ENCODE measurements at regions not wholly inside any gene's neighbourhood (a gene's known extent, or its start where the extent isn't known, plus 50 kb on each side); places are given as distances from the start of the nearest gene placed in this dataset.

DNA sequence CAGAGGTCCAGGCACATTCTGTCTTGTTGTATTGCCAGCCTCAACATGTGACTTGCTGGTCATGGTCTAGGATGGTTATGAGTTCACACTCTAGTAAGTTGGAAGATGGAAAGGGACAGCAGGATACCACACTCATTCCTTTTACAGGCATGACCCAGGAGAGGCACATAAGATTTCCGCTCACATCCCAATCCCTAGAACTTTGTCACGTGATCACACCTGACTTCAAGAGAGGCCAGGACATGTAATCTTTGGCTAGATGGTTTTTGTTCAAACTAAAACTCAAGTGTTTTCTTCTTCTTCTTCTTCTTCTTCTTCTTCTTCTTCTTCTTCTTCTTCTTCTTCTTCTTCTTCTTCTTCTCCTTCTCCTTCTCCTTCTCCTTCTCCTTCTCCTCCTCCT, 53.4 kb upstream of the ARX start:
- Histone ChIP-seq H3K79me2 (ENCODE audit: insufficient read depth, low read length) (no peaks in the 10 kb centered on the region), H3K27me3 (ENCODE audit: control insufficient read depth in 2 of 2, insufficient read depth in 2 of 2, low read length in 2 of 2) (no peaks in the 10 kb centered on the region), H3K4me2 (replicated peaks; ENCODE audit: extremely low read depth, low read length, poor library complexity, severe bottlenecking) (no peak overlapping the region), H3K9me3 (replicated peaks in 1 of 2; ENCODE audit: control insufficient read depth in 1 of 2, insufficient read depth in 1 of 2, low read length in 2 of 2) (no peaks in the 10 kb centered on the region), H3K4me3 (replicated peaks in 1 of 3; ENCODE audit: low read depth in 2 of 3, low read length in 3 of 3) (no peak overlapping the region), H4K20me1 (ENCODE audit: insufficient read depth, low read length) (no peaks in the 10 kb centered on the region), H2AFZ (ENCODE audit: insufficient read depth, low read depth, low read length, poor library complexity, severe bottlenecking) (no peak overlapping the region), H3K27ac (ENCODE audit: low read depth in 1 of 2, low read length in 2 of 2) (no peak overlapping the region), H3K9ac (ENCODE audit: insufficient read depth, low read length, poor library complexity, severe bottlenecking) (no peak overlapping the region), H3K4me1 (ENCODE audit: control insufficient read depth in 1 of 2, insufficient read depth in 2 of 2, low read length in 2 of 2) (no peaks in the 10 kb centered on the region), H3K36me3 (replicated peaks in 1 of 2; ENCODE audit: control insufficient read depth in 1 of 2, insufficient read depth in 2 of 2, low read length in 2 of 2) (no peaks in the 10 kb centered on the region)
- WGBS (ENCODE audit: insufficient coverage) = no CpG with 5 or more reads among the region's 2 CpGs
- DNase-seq = no peak
- Mint-ChIP-seq H3K9me3 (peaks cover 0 to 5% (median 0%) of the 10 kb centered on the region in 7 donors), H3K27ac (no peak overlapping the region), H3K4me1 (peaks cover 20% of the 10 kb centered on the region), H3K4me3 (no peak overlapping the region), H3K36me3 (no peaks in the 10 kb centered on the region), H3K27me3 (ENCODE audit: low read depth in 3 of 3) (peaks cover 0 to 1% (median 0%) of the 10 kb centered on the region in 3 donors)
- intact Hi-C loops (cut with micrococcal nuclease) = no loop called here
- no peak for TF ChIP-seq CTCF (IDR thresholded peaks at IDR 0.05)

DNA sequence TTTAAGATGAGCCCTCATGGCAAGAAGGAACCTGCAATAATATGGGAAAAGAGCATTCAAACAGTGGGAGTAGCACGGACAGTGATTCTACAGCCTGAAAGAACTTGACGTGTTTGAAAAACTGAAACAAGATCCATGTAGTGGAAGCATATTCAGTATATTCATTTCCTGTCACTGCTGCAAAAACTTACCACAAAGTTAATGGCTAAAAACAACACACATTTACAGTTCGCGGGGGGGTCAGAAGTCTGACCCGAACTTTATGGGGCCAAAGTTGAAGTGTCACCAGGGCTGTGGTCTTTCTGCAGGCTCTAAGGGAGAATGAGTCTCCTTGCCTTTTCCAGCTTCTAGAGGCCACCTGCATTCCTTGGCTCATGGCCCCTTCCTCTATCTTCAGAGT, 52.6 kb upstream of the ARX start:
- Histone ChIP-seq H2AFZ (ENCODE audit: insufficient read depth, low read depth, low read length, poor library complexity, severe bottlenecking) (no peak overlapping the region), H3K27me3 (ENCODE audit: control insufficient read depth in 2 of 2, insufficient read depth in 2 of 2, low read length in 2 of 2) (no peaks in the 10 kb centered on the region), H3K4me3 (replicated peaks in 1 of 3; ENCODE audit: low read depth in 2 of 3, low read length in 3 of 3) (no peak overlapping the region), H3K9me3 (replicated peaks in 1 of 2; ENCODE audit: control insufficient read depth in 1 of 2, insufficient read depth in 1 of 2, low read length in 2 of 2) (no peaks in the 10 kb centered on the region), H3K79me2 (ENCODE audit: insufficient read depth, low read length) (no peaks in the 10 kb centered on the region), H3K4me1 (ENCODE audit: control insufficient read depth in 1 of 2, insufficient read depth in 2 of 2, low read length in 2 of 2) (no peaks in the 10 kb centered on the region), H3K4me2 (replicated peaks; ENCODE audit: extremely low read depth, low read length, poor library complexity, severe bottlenecking) (no peak overlapping the region), H3K27ac (ENCODE audit: low read depth in 1 of 2, low read length in 2 of 2) (no peak overlapping the region), H3K36me3 (replicated peaks in 1 of 2; ENCODE audit: control insufficient read depth in 1 of 2, insufficient read depth in 2 of 2, low read length in 2 of 2) (no peaks in the 10 kb centered on the region), H4K20me1 (ENCODE audit: insufficient read depth, low read length) (no peaks in the 10 kb centered on the region), H3K9ac (ENCODE audit: insufficient read depth, low read length, poor library complexity, severe bottlenecking) (no peak overlapping the region)
- no peak for DNase-seq
- Mint-ChIP-seq H3K4me3 (no peak overlapping the region), H3K4me1 (peaks cover 20% of the 10 kb centered on the region), H3K27ac (no peak overlapping the region), H3K27me3 (ENCODE audit: low read depth in 3 of 3) (peaks cover 0 to 1% (median 0%) of the 10 kb centered on the region in 3 donors), H3K36me3 (no peaks in the 10 kb centered on the region), H3K9me3 (peaks cover 0 to 5% (median 0%) of the 10 kb centered on the region in 7 donors)
- intact Hi-C loops (cut with micrococcal nuclease) = no loop called here
- no peak for TF ChIP-seq CTCF (IDR thresholded peaks at IDR 0.05)
- WGBS (ENCODE audit: insufficient coverage) = no CpG with 5 or more reads among the region's 5 CpGs

Measured in CD14-positive monocyte (primary cell).